K562 (cell line): ENCODE measurements at regions not wholly inside any gene's neighbourhood (a gene's known extent, or its start where the extent isn't known, plus 50 kb on each side); places are given as distances from the start of the nearest gene placed in this dataset.
A peak's percentile ranks its signal among the peaks of the same experiment; 100 is the strongest.

Experiments used
- ATAC-seq: fragments of 200-7000 bp; cut with Tn5 transposase; 3 replicates; pipeline ENCODE4 v1.9.1; 2020; ENCODE audit warnings: moderate library complexity
- BruUV-seq: library from RNA; stranded (reverse); fragments of 400-500 nt; replicated peaks from 2 replicates; lab custom pipeline; 2021; lab: Mats Ljungman, UMichigan
- CTCF ChIA-PET: fragments of 300-600 bp; formaldehyde crosslinking; extraction: SDS; loops from one replicate; lab custom pipeline; 2021; ENCODE audit warnings: low intra/inter-chr PET ratio; lab: Yijun Ruan, JAX
- POLR2A ChIA-PET: fragments of 300-600, 350-650 bp; sonication (Branson Sonifier 250); formaldehyde crosslinking; extraction: SDS; loops from one replicate; lab custom pipeline; 2021; ENCODE audit warnings: antibody characterized with exemption, inconsistent platforms; lab: Yijun Ruan, JAX
- DNase-seq, 4 experiments: peaks; one replicate each; pipeline versions ENCODE4 v3.0.0 to v3.0.0-alpha.2; 2011 to 2018; ENCODE audit warnings: low spot score in 3 of 4, mixed read lengths in 3 of 4; ENCODE audit errors: extremely low read depth in 1 of 4
- FAIRE-seq: peaks from 2 replicates; lab custom pipeline; 2011; peaks lifted over from hg19 to GRCh38; lab: Jason Lieb, UNC
- H2AFZ ChIP-seq: 2 replicates; pipeline ENCODE4 v1.6.0; 2011; ENCODE audit warnings: low read depth, low read length, control low read depth, inconsistent platforms
- H3K27ac ChIP-seq: fragments of 200-600 bp; 3 replicates; pipeline ENCODE4 v1.8.0; 2011; ENCODE audit warnings: low read depth, mild to moderate bottlenecking, control low read depth, inconsistent platforms, low read length, moderate library complexity, mixed read lengths; ENCODE audit errors: extremely low read depth
- H3K27me3 ChIP-seq, 2 experiments: fragments of 300-600 bp in 1 of 2; 2 replicates in 1 of 2; 3 replicates in 1 of 2; pipeline versions ENCODE4 v1.6.0 to v1.8.0; 2011; ENCODE audit warnings: inconsistent platforms in 2 of 2, low read length in 2 of 2, mild to moderate bottlenecking in 1 of 2, mixed read lengths in 1 of 2, moderate library complexity in 1 of 2; ENCODE audit not compliant: control insufficient read depth in 2 of 2, insufficient read depth in 2 of 2
- H3K36me3 ChIP-seq: fragments of 300-600 bp; 3 replicates; pipeline ENCODE4 v1.8.0; 2011; ENCODE audit warnings: mild to moderate bottlenecking, low read length, inconsistent platforms; ENCODE audit not compliant: control insufficient read depth, insufficient read depth
- H3K4me1 ChIP-seq, 2 experiments: fragments of 200-600 bp in 1 of 2; replicated peaks in 1 of 2; 2 replicates in 1 of 2; 3 replicates in 1 of 2; pipeline versions ENCODE4 v1.5.1 to v1.8.0; 2011; ENCODE audit warnings: inconsistent platforms in 2 of 2, low read length in 2 of 2, mild to moderate bottlenecking in 1 of 2, mixed read lengths in 1 of 2, moderate library complexity in 1 of 2; ENCODE audit not compliant: control insufficient read depth in 2 of 2, insufficient read depth in 2 of 2
- H3K4me2 ChIP-seq: 2 replicates; pipeline ENCODE4 v1.6.1; 2011; ENCODE audit warnings: low read length, control low read depth, inconsistent platforms, mixed read lengths; ENCODE audit not compliant: insufficient read depth
- H3K4me3 ChIP-seq: fragments of 200-600 bp; sonication (generic), shearing (Covaris generic); 2 replicates; pipeline ENCODE4 v1.5.1; 2016; ENCODE audit warnings: control low read depth, inconsistent platforms
- H3K79me2 ChIP-seq: fragments of 200-600 bp; 3 replicates; pipeline ENCODE4 v1.8.0; 2011; ENCODE audit warnings: low read length, inconsistent platforms; ENCODE audit not compliant: control insufficient read depth, insufficient read depth
- H3K9ac ChIP-seq, 2 experiments: 2 replicates each; pipeline versions ENCODE4 v1.6.0 to v1.6.1; 2011; ENCODE audit warnings: low read depth in 2 of 2, low read length in 2 of 2, control low read depth in 1 of 2, inconsistent platforms in 1 of 2, mild to moderate bottlenecking in 1 of 2, mixed read lengths in 1 of 2; ENCODE audit not compliant: insufficient read depth in 1 of 2
- H3K9me1 ChIP-seq: one replicate; pipeline ENCODE4 v1.6.0; 2011; ENCODE audit warnings: inconsistent platforms, mild to moderate bottlenecking, low read length, moderate library complexity; ENCODE audit not compliant: control insufficient read depth, insufficient read depth
- H3K9me3 ChIP-seq: replicated peaks from 2 replicates; pipeline ENCODE4 v1.5.1; 2011; ENCODE audit warnings: low read depth, low read length, inconsistent platforms; ENCODE audit not compliant: control insufficient read depth, insufficient read depth
- H4K20me1 ChIP-seq: replicated peaks from 2 replicates; pipeline ENCODE4 v1.6.1; 2011; ENCODE audit warnings: low read length, inconsistent platforms, mixed read lengths; ENCODE audit not compliant: control insufficient read depth, insufficient read depth
- ADNP ChIP-seq: fragments of 200-800 bp; sonication (Bioruptor generic); IDR thresholded peaks from 2 replicates; pipeline ENCODE4 v1.6.1; 2016; ENCODE audit warnings: missing genetic modification characterization, missing compliant biosample characterization
- CBX5 ChIP-seq: IDR thresholded peaks from 2 replicates; pipeline ENCODE4 v1.6.1; 2014; ENCODE audit warnings: low read depth, borderline replicate concordance
- EGR1 ChIP-seq: fragments of 450-650 bp; conservative IDR thresholded peaks from 2 replicates; pipeline ENCODE4 v1.6.1; 2017; ENCODE audit warnings: mild to moderate bottlenecking
- ESRRB ChIP-seq: fragments of 250-450 bp; sonication (Bioruptor Pico); IDR thresholded peaks from 2 replicates; pipeline ENCODE4 v1.5.0; 2020; ENCODE audit warnings: mild to moderate bottlenecking, moderate library complexity, borderline replicate concordance
- KDM4B ChIP-seq, 2 experiments: fragments of 450-650 bp in 1 of 2; sonication (generic) in 1 of 2; IDR thresholded peaks; 2 replicates each; pipeline ENCODE4 v1.6.1; 2016 to 2017; ENCODE audit warnings: borderline replicate concordance in 2 of 2, antibody characterized with exemption in 1 of 2, low read depth in 1 of 2, mild to moderate bottlenecking in 1 of 2
- RBM17 ChIP-seq: fragments of 200-400 bp; formaldehyde crosslinking; IDR thresholded peaks from 2 replicates; pipeline ENCODE4 v1.6.1; 2017; ENCODE audit warnings: low read depth, mild to moderate bottlenecking, low read length, borderline replicate concordance
- ZC3H11A ChIP-seq: IDR thresholded peaks from 2 replicates; pipeline ENCODE4 v1.6.1; 2012; ENCODE audit warnings: low read depth, low read length, improper control_type of control experiment
- WGBS: fragments of 100-300 bp; shearing (Covaris generic); methylation state at CpG from one replicate; pipeline ENCODE4 v1.1.6; 2016; ENCODE audit warnings: low coverage, mixed read lengths; ENCODE audit not compliant: insufficient coverage; ENCODE audit errors: missing lambda C conversion rate; 5-methylcytosine and 5-hydroxymethylcytosine counted together
- in situ Hi-C: fragments of 300-500 bp; cut with MboI; formaldehyde crosslinking; loops from 4 replicates; pipeline ENCODE4 v1.15.0; 2018; ENCODE audit warnings: inconsistent platforms, mixed read lengths
- intact Hi-C: fragments of 100-400 bp; cut with micrococcal nuclease; formaldehyde crosslinking; loops from 2 replicates; pipeline ENCODE4 v1.14.2; 2022

- intact Hi-C loops (no loop called here), in situ Hi-C loops (no loop called here)
- Histone ChIP-seq H4K20me1 (no peaks in the 10 kb centered on the region), H3K9me1 (no peaks in the 10 kb centered on the region), H3K4me2 (no peak overlapping the region), H3K4me3 (no peak overlapping the region), H3K27me3 (peaks cover 0 to 6% of the 10 kb centered on the region in 2 experiments; a peak in 1 of 5 replicates), H3K79me2 (no peaks in the 10 kb centered on the region), H3K9ac (no peak overlapping the region), H3K9me3 (no peaks in the 10 kb centered on the region), H3K36me3 (no peaks in the 10 kb centered on the region), H3K4me1 (no peaks in the 10 kb centered on the region), H3K27ac (no peak overlapping the region), H2AFZ (no peak overlapping the region)
- CTCF ChIA-PET = no interaction called here
- POLR2A ChIA-PET = interaction anchor here (0.7 kb wide), 1 partner anchor 17 kb away, joined by 4 read pairs; no protein-coding TSS in a partner anchor
- peak; percentile 60 for TF ChIP-seq EGR1
- TF ChIP-seq ESRRB (CRISPR knock-in tag) = no peak
- no TSS peak for BruUV-seq
- DNase-seq (no peak), FAIRE-seq (no peak), ATAC-seq (no peak)
- WGBS = 5% methylated on average over 9 of the region's 9 CpGs
Measured at GRCh38 chr1:14310476-14310875, 288.0 kb upstream of the KAZN start.

DNA sequence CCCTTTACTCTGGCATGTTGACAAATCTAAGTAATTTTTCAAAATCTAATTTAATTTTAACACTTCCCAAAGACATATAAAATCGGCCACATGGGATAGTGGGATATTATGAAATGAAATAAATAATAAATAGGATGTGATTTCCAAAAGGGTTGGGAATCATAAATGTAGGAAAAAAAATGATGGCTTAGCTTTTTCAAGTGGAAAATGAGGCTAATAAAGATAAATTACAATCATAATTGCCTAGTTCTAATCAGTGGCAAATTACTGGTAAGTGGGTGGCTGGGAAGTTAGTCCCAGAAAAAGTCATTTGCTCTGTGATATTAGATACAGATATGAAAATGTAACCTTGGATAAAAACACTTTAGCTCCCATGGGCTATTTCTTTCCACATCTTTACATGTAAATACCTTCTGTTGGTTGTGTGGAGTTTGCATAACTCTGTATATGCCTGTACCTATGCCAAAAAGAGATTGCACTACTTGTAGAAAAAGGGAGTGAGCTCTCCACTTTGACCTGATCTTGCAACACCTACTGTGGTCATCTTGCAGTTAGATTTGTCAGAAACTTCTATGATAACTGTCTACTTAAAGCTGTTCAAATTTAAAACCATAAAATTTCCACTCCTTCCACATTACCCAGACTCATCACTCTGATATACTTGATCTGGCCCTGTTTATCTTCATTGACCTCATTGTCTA lies 284.6 kb upstream of the KAZN start:
- FAIRE-seq (no peak), DNase-seq (no peak), ATAC-seq (no peak)
- H3K9me1 ChIP-seq = no peaks in the 10 kb centered on the region
- no peaks in the 10 kb centered on the region for H3K9me3 ChIP-seq
- H4K20me1 ChIP-seq = no peaks in the 10 kb centered on the region
- H3K4me3 ChIP-seq = no peak overlapping the region
- ChIA-PET POLR2A (interaction anchor here (0.6 to 1.2 kb wide), 2 partner anchors 11 to 30 kb away, joined by 3 read pairs; no protein-coding TSS in a partner anchor), CTCF (no interaction called here)
- H3K4me2 ChIP-seq = no peak overlapping the region
- no peak overlapping the region for H3K27ac ChIP-seq
- no TSS peak for BruUV-seq
- H2AFZ ChIP-seq = no peak overlapping the region
- in situ Hi-C loops = no loop called here
- no peak overlapping the region for H3K9ac ChIP-seq
- no peaks in the 10 kb centered on the region for H3K4me1 ChIP-seq
- no peaks in the 10 kb centered on the region for H3K27me3 ChIP-seq
- 0% methylated on average over 1 of the region's 1 CpG for WGBS
- no peaks in the 10 kb centered on the region for H3K79me2 ChIP-seq
- intact Hi-C loops = no loop called here
- H3K36me3 ChIP-seq = no peaks in the 10 kb centered on the region
- TF ChIP-seq ZC3H11A = no peak
- TF ChIP-seq RBM17 = no peak
- TF ChIP-seq KDM4B (IDR thresholded peaks at IDR 0.05; ENCODE audit: borderline replicate concordance in 2 of 2, low read depth in 1 of 2) = no peak
- TF ChIP-seq ADNP (tag) = no peak
- TF ChIP-seq CBX5 = no peak
